ENCODE measurements at regions not wholly inside any gene's neighbourhood (a gene's known extent, or its start where the extent isn't known, plus 50 kb on each side); places are given as distances from the start of the nearest gene placed in this dataset.

DNA sequence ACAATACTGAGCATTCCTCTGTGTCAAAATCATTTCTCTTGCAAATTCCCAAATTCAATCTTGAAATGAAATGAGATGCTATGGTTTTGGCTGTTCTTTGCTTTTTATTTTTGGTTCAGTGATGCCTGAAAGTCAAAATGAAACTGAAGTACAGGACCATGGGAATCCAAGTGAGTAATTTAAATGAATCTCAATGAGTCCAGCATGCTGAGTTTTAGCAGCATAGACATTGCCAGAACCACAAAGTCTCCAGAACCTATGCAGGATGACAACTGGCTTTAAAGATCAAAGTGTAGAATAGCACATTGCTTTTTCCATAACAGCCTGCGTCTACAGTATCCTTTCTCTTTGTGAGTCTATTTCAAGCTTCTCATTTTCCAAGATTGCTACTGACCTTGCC, 1050.7 kb upstream of the PIK3C3 start:
- TF ChIP-seq CTCF (IDR thresholded peaks at IDR 0.05; ENCODE audit: low read depth, low read length, missing input control) (no peak), TAF1 (conservative IDR thresholded peaks at IDR 0.05) (no peak), NR2F2 (IDR thresholded peaks at IDR 0.05) (no peak), RAD21 (IDR thresholded peaks at IDR 0.05) (no peak), SP1 (IDR thresholded peaks at IDR 0.05) (no peak), GABPA (IDR thresholded peaks at IDR 0.05 in 1 of 2, conservative IDR thresholded peaks at IDR 0.05 in 1 of 2) (no peak)

Measured in liver (tissue), 3 donors.